NCI-H1694 treated with DMSO at 0.1 percent for 48 hours (cell line): ENCODE measurements at regions not wholly inside any gene's neighbourhood (a gene's known extent, or its start where the extent isn't known, plus 50 kb on each side); places are given as distances from the start of the nearest gene placed in this dataset.
"Not testable (repeated sequence)": the region's sequence is repeated elsewhere in the genome, so short reads cannot be mapped to it uniquely, and the experiment has no call there.

Experiments used
- DNase-seq: peaks from one replicate; lab custom pipeline; 2025; lab: John Stamatoyannopoulos, UW

DNA sequence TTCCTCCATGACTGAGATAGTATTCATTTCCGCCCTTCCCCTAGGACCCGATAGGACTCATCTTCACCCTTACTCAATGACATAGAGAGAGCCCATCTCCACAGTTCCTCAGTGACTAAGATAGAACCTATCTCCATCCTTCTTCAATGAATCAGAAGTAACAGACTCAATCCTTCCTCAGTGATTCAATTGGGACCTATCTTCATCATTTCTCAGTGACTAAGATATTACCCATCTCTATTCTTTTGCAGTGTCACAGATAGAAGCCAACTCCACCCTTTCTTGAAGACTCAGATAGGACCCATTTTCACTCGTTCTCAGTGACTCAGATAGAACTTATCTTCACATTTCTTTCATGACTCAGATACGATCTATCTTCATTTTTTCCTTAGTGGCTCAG lies 164.6 kb downstream of the FBXO4 start:
- no peak for DNase-seq

DNA sequence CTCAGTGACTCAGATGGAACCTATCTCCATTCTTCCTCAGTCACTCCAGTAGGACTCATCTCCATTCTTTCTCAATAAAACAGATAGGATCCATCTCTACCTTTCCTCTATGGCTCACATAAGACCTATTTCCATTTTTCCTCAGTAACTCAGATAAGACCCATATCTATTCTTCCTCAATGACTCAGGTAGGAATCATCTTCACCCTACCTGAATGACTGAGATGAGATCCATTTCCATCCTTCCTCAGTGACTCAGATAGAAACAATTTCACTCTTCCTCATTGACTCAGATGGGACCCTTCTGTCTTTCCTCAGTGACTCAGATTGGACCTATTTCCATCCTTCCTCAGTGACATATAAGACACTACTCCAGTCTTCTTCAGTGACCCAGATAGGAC lies 165.1 kb downstream of the FBXO4 start:
- no peak for DNase-seq

DNA sequence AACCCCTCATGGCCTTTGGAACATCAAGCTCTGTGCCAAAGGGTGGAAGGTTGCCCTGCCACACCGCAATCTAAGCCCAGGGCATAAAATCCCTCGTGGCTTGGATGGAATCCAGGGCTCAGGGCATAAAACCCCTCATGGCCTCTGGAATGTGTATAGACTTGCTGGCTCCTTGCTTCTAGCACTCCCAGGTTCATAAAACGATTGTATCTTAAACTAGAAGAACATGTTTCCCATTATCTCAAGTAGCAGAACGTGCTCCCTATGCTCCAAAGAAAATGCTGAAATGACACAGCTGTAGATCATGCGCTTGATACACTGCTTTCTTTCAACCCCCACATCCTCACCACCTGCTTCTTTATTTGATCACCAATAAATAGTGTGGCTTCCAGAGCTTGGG lies 174.8 kb downstream of the FBXO4 start:
- not testable (repeated sequence) for DNase-seq

DNA sequence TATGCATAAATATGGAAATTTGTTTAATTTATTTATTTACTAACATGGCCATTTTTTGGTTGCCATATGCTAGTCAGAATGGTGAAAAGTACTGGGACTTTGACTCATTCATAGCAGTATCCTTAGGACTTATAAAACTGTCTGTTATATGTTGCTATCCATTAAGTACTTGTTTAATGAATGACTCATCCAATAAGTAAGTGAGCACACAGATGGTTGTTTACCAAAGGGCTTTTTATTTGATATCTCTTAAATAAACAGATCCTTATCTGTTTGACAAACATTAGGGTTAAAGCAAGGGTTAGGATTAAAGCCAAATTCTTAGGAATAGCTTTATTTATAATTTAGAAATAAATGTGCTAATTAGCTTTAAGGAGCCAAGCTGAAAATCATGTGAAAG lies 183.4 kb downstream of the FBXO4 start:
- DNase-seq, result no peak

DNA sequence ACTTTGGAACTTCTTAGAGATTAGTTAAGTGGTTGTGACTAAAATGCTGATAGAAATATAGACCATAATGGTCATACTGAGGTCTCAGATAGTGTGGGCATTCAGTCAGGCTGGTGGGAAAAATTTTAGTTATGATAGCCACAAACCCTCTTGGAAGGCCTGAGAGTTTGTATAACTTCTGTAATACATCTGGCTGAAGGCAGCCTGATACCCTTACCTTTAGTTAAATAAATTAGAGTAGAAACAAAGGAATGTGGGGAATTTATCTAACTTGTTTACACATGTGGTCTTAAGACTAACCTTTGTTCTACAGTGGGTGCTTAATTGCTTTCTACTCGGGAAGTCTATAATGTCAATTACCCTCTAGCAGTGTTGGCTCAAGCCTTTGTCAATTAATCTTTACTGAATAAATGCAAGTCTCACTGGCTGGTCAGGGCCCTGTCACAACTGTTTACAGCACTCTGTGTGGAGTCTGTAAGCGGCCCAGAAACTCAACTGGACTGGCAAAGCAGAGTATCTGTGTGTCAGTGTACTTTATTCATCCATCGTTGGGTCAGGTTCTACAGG lies 184.0 kb downstream of the FBXO4 start:
- DNase-seq, result no peak

DNA sequence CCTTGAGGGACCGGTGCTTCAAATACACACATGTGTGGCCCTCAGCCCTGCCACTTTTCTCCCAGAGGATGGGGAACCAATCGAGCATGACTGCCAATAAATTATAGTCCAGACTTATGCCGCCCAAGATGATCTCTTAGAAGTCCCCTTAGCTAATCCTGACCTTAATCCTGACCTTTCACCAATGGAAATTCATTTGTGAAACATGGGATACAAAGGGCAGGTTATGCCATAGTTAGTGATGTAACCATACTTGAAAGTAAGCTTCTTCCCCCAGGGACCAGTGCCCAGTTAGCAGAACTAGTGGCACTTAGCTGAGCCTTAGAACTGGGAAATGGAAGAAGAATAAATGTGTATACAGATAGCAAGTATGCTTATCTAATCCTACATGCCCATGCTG lies 190.6 kb downstream of the FBXO4 start:
- not testable (repeated sequence) for DNase-seq

DNA sequence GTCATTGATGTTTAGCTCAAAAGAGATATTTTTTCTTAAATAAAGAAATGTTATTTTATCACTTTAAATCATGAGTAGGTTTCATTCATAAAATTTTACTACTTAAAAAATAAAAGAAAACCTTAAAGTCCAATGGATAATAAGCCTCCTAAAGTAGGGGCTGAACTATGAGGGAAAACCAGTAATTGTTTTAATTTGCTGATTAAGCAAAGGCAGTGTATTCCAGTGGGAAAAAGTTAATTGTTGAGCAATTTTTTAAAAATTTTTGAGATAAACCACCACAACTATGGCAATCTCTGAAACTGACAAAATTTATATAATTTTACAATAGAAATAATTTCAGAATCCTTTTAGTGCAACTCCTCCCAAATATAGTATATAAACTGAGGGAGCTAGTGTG lies 195.0 kb downstream of the FBXO4 start:
- DNase-seq, result no peak

DNA sequence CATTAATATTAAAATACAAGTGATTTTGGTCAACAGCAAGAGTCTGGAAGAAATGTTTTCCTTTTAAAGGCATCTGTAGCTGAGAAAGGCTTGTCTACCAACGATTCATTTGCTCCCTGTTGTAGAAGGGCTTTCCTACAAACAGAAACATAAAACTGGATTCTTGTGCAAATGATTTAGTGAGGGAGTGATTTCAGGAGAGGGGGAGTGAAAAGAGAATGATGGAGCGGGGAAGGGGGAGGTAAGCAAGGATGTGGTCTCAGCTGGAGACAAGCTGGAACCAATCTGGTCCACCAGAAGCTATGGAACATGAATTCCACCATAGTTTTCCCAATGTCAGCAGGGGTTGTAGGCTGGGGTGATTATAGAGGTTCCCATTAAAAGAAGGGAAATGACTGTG lies 196.3 kb downstream of the FBXO4 start:
- DNase-seq, result no peak

DNA sequence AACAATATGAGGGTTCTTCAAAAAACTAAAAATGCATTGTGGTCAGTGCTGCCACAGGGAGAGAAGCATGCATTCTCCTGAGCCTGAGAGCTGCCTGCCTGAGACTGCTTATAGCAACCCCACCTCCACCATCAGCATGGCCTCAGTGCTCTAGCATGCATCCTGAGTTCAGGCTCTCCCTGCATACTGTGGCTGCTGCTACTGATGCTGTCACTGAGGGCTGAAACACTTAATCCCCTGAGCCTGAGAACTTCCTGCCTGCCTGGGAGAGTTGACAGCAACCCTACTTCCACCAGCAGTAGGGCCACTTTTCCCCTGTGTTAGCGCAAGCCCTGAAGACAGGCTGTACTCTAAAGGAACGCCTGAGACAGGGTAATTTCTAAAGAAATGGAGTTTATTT lies 206.0 kb downstream of the FBXO4 start:
- DNase-seq, result no peak

DNA sequence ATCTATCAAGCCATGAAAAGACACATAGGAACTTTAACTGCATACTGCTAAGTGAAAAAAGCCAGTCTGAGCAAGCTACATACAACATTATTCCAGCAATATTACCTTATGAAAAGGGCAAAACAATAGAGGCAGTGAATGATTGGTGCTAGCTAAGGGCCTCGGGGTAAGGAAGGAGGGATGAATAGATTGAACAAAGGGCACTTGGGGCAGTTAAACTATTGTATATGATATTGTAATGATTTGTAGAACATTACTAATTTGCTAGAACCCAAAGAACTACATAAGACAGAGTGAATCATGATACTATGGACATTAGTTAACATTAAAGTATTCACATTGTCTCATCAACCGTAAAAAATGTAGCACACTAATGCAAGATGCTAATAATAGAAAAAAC lies 218.3 kb downstream of the FBXO4 start:
- DNase-seq, result no peak

DNA sequence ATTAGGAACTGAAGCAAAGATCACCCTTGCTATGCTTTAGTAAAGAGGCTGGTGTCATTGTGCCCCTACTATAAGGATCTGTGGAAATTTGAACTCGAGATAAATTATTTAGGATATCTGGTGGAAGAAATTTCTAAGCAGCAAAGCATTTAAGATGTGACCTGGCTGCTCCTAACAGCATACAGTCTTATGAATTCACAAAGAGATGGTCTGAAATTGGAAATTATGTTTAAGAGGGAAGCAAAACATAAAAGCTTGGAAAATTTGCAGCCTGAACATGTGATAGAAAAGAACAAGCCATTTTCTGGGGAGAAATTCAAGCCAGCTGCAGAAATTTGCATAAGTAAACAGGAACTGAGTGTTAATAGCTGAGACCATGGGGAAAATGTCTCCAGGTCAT lies 223.7 kb downstream of the FBXO4 start:
- DNase-seq, result no peak

DNA sequence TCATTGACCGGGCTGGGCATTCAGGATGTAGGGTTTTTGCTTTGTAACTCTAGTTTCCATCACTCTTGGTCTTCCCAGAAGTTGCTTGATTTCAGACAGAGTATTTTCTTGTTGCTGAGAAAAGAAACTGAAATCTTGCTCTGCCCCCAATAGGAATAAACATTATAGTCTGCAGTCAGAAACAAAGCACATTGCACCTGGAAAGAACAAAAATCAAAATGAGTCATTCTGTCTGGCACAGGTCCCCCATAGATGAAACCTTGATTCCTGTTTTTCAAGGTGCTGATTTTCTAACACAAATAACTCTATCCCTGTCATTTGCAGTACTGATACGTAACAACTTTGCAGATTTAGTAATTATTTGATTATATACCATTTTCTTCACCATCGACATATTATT lies 232.1 kb downstream of the FBXO4 start:
- DNase-seq, result no peak

DNA sequence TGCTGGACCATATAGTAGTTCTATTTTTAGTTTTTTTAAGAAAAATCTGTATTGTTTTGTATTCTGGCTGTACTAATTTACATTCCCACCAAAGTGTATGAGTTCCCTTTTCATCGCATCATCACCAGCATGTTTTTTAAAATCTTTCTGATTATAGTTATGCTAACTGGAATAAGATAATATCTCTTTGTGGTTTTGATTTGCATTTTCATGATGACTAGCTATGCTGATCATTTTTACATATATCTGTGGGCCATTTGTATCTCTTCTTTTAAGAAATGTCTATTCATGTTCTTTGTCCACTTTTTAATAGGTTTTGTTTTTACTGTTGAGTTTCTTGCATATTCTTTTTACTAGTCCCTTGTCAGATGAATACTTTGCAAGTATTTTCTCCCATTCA lies 238.0 kb downstream of the FBXO4 start:
- no peak for DNase-seq

DNA sequence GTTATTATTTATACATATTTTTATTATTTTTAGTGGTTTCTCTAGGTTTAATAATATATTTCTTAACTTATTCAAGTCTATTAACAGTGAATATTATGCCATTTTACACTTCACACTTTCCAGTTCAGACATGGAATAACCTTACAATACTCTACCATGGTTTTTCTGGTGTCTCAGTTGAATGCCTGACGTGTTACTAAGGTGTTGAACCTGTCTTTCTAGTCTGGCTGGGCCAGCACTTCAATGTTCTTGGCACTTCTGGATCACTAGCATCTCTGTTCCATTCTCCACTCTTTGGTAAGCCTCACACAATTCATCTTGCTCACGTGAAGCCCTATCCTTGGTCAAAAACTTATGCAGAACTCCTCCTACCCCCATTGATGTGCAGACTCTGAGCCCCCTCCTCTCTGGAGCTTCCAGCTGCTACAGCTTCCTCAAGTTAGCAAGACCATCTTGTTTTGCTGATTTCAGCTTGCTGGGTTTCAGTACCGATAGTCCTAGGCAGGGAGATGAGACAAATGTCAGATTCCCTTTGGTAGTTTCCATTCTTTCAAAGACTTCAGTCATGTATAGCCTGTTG lies 243.1 kb downstream of the FBXO4 start:
- no peak for DNase-seq

DNA sequence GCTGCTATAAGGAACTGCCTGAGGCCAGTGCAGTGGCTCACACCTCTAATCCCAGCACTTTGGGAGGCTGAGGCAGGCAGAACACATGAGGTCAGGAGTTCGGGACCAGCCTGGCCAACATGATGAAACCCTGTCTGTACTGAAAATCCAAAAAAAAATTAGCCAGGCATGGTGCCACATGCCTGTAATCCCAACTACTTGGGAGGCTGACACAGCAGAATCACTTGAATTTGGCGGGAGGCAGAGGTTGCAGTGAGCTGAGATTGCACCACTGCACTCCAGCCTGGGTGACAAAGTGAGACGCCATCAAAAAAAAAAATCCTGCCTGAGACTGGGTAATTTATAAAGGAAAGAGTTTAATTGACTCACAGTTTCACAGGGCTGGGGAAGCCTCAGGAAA lies 247.1 kb upstream of the GHR start:
- not testable (repeated sequence) for DNase-seq

DNA sequence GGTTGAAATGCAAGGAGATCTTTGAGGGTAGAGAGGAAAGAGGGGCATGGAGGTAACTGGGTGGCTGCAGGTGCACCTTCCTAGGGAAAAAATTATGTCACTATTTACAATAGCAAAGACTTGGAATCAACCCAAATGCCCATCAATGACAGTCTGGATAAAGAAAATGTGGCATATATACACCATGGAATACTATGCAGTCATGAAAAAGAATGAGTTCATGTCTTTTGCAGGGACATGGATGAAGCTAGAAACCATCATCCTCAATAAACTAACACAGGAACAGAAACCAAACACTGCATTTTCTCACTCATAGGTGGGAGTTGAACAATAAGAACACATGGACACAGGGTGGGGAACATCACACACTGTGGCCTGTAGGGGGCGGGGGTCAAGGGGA lies 243.4 kb upstream of the GHR start:
- DNase-seq, result not testable (repeated sequence)

DNA sequence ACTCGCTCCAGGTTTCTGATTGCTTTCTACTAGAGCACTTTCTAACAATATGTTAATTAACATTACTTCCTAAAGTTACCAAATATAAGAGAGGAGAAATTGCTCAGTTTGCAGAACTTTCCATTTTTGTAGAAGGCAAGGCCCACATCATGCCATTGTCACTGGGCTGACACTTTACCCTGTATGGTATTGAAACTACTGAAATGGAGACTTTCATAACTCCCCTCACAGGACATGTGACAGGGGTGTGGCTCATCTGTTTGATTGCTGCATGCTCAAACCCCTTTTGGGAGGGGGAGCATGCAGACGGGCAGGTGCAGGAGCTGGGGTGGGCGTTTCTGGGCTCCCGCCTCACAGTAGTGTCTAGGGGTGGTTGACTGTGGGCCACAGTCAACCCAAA lies 206.3 kb upstream of the GHR start:
- no peak for DNase-seq

DNA sequence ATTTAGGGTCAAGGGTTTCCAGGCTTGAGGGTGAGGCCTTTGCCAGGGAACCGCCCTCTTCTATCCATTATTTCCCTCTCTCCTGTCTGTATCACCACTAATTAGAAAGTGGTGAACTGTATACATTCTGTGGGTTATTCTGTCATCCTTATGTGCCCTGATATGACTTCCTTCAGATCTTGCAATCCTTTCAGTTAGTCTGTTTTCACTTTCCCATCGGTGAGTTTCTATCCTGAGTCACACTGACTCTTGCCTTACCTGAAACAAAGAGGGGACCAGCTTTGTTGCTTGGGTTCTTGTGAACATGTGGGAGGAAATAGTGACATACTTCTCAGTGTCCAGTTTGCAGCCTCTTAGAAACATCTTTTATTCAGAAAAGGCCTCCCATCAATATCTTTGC lies 205.4 kb upstream of the GHR start:
- no peak for DNase-seq

DNA sequence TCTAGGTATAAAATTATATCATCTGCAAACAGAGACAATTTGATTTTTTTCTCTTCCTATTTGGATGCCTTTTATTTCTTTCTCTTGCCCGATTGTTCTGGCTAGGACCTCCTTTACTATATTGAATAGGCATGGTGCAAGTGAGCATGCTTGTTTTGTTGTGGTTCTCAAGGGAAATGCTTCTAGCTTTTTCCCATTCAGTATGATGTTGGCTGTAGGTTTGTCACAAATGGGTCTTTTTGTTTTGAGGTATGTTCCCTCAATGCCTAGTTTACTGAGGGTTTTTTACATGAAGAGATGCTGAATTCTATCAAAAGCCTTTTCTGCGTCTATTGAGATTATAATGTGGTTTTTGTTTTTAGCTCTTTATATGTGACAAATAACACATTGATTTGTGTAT lies 198.2 kb upstream of the GHR start:
- no peak for DNase-seq

DNA sequence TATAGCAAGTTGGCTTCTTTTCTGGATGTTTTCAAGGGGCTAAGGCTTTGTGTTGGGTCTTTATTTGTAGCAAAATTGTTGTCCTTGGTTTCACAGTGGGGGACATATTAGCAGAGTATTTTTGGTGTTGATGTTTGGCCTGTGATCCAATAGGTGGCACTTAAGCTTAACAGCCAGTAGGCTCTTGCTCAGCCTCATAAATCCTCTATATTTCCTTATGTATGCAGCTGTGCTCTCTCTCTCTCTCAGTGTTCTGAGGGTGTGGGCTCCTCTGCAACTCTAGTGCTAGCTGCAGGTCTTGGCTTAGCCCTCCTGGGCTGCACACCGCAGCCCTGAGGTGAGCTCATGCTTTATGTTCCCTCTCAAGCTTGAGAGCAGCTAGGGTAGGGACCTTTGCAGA lies 195.0 kb upstream of the GHR start:
- DNase-seq, result no peak

DNA sequence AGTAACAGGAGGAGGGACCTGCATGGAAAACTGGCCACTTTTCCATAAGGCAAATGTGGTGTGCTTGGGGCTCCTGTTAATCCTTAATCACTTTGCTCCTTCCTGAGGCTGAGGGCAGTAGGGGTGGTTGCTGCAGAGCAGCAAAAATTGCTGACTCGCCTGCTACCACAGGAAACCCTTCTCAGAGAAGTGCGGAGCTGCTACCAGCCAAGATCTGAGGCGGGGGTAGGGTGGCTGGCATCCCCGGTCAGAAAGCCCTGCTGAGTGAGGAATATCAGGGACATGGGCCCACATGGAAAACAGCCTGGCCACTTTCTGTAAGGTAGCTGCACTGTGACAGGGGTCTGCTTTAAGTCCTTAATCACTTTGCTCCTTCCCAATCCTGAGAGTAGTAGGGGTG lies 192.4 kb upstream of the GHR start:
- no peak for DNase-seq

DNA sequence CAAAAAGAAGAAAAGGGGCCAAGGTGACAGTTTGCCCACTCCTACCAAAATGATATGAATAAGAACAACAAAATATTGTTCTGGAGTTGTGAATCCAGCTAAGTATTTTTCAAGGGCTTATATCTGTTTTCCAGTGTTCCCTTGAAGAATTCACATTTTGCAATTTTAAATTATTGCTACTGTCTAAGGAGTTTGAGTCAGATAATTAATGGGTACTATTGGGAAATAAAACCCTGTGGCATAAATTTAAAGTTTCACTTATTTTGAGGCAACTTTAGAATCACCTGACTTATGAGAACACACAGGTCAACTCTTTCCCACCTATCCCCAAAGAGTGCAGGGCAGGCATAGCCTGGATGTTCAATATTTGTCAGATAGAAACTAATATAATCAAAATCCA lies 188.0 kb upstream of the GHR start:
- no peak for DNase-seq

DNA sequence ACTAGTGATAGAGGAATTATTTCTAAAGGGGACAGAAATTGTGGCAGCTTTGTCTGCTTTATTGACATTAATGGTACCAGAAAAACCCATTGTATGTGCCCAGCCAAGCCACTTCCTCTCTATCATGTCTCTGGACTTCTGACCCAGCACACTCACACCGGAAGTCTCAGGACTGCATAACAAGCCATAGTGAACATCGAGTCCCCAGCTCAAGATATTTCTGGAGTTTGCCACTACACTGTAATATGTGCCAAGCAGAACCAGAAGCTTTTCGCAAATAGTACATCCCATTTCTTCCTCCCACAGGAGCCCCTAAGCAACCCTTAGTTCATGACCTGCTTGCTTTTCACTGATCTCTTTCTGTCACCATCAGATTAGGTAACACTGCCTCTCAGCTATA lies 187.4 kb upstream of the GHR start:
- no peak for DNase-seq

DNA sequence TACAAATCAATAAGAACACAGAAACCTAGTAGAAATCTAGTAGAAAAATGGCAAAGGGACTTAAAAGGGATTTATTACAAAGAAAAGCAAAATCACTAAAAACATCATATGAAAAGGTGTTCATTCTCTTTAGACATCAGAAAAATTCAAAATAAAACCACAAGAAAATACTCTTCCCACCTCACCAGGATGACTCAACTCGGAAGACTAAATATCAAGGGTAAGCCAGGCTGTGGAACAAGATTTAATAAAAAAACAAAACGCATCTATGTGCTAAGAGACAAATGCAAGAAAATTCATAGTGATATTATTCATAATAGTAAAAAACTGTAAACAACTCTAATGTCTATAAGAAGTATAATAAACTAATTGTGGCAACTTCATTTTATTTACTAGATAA lies 181.6 kb upstream of the GHR start:
- DNase-seq, result no peak

DNA sequence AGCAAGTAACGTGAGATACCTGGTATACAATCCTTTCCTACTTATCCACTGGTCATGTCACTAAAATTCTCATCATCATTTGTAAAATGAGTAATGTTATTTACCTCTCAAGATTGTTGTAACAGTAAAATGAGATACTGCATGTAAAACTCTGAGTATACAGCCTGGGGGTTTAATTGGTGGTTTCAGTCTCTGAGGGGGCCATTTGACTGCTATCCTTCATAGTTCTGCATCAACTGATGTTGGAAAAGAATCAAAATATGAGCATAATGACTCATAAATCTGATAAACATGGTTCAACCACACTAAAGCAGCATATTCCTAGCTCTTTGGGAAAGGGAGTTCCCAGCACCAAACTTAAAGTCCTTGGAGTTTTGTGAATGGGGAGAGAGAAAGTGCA lies 181.0 kb upstream of the GHR start:
- DNase-seq, result no peak
